GM21528 (cell line): ENCODE measurements at regions not wholly inside any gene's neighbourhood (a gene's known extent, or its start where the extent isn't known, plus 50 kb on each side); places are given as distances from the start of the nearest gene placed in this dataset.
"Not testable (repeated sequence)": the region's sequence is repeated elsewhere in the genome, so short reads cannot be mapped to it uniquely, and the experiment has no call there.

Experiments used
- ATAC-seq: cut with Tn5 transposase; IDR thresholded peaks from one replicate; pipeline ENCODE4 v1.9.1; 2021; ENCODE audit warnings: mild to moderate bottlenecking, moderate library complexity; ENCODE audit not compliant: unreplicated experiment, low FRiP score

DNA sequence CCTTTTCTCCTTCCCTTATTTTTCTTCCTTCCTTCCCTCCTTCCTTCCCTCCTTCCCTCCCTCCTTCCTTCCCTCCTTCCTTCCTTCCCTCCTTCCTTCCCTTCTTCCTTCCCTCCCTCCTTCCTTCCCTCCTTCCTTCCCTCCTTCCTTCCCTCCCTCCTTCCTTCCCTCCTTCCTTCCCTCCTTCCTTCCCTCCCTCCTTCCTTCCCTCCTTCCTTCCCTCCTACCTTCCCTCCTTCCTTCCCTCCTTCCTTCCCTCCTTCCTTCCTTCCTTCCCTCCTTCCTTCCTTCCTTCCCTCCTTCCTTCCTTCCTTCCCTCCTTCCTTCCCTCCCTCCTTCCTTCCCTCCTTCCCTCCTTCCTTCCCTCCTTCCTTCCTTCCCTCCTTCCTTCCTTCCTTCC, 459.6 kb downstream of the CDH11 start:
- not testable (repeated sequence) for ATAC-seq

DNA sequence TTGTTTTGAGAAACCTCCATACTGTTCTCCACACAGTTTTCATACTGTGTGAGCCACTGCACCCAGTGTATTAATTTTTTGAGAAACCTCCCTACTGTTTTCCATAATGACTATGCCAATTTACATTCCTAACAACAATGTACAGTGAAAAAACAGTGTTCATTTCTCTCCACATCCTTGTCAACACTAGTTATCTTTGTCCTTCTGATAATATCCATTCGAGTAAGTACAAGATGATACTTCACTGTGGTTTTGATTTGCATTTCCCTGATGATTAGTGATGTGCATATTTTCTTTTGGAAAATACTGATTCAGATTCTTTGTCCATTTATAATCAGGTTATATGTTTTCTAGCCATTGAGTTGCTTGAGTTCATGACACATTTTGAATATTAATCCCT, 462.0 kb downstream of the CDH11 start:
- no peak for ATAC-seq

DNA sequence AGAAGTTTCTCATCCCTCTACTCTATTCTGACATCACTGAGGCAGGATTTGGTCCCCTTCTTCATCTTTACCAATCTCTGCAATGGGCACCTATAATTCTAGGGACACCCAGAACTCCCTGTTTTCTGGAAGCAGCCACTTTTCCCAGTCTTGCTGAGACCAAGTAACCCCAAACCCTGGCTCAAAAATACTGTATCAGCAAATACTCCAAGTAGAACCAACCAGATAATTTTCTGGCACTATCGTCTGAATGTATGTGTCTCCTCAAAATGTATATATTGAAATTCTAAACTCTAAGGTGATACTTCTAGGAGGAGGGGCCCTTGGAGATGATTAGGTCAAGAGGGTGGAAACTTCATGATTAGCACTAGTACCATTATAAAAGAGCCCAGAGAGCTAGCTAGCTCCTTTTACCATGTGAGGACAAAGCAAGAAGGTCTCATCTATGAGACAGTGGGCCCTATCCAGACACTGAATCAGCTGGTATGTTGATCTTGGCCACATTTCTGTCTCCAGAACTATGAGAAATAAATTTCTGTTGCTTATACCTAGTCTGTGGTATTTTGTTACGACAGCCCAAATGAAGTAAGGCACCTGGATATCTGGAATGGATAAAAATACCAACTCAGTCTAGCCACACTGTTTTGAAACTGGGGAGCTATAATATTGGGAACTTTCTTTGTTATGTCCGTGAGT, 464.4 kb downstream of the CDH11 start:
- no peak for ATAC-seq

DNA sequence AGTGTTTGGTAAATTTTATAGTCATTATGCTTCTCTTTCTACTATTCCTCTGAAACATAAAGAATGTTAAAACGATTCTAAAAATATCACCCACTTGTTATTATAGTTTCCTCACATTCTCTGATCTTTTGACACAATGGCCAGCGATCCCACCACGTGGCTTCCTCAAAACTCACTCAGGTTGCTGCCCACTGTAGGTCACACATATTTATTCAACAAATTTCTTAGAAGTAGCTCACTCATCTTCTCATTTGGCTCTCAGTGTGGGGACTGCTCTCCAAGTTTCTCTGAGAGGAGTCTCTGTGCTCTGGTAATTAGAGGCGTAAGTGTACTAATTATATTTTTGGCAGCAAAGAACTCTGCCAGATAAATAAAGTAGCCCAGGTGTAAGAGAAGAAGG, 465.4 kb downstream of the CDH11 start:
- no peak for ATAC-seq

DNA sequence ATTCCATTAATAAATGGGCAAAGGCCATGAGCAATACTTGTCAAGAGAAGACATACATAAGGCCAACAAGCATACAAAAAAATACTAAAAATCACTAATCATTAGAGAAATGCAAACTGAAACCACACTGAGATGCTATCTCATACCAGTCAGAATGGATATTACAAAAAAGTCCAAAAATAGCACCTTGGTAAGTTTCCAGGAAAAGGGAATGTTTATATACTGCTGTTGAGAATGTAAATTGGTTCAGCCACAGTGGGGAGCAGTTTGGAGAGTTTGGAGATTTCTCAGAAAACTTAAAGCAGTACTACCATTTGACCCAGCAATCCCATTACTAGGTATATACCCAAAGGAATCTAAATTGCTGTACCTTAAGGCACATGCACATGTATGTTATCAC, 467.7 kb downstream of the CDH11 start:
- ATAC-seq: no peak

DNA sequence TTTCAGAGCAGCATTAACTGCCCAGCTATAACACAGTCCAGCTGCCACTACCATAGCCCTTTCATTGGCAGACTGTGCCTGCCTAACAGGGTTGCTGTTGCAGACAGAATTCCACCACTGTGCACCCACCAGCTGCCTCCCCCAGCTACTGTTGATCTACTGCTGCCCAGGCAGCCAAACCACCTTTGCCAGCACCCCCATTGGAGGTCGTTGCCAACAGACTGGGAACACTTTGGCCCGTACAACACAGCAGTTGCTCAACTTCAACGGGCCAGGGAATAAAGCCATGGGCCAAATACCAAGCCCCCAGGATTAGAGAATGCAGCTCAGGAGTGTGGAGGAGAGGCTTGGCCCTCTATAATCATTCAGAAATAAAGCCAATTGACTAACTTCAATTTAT, 473.6 kb downstream of the CDH11 start:
- ATAC-seq: no peak

DNA sequence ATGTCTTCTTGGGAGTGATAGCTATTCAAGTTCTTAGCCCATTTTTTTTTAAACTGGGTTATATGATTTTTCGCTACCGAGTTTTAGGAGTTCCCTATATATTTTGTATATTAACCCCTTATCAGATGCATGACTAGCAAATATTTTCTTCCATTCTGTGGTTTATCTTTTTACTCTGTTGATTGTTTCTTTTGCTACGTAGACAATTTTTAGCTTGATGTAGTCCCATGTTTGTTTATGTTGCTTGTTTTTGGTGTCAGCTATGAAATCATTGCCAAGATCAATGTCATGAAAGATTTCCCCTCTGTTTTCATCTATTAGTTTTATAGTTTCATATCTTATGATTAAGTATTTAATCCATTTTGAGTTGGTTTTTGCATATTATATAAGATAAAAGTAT, 480.5 kb downstream of the CDH11 start:
- ATAC-seq: no peak

DNA sequence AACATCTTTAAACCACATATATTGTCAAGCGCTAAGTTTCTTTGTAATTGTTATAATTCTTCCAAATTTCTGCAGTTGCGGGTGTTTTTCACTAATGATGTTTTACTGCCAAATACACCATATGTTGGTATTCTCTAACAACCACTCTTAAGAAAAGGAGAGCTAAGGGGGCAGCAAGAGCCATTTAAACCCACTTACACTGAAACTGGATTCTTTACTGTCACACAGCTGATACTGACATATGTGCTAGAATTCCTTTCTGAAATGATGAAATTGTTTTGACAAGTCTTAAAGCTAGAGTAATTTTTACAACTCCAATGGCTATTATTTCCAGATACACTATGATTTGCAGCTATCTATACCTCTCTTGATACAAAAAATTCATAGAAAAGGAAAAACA, 483.1 kb downstream of the CDH11 start:
- no peak for ATAC-seq

DNA sequence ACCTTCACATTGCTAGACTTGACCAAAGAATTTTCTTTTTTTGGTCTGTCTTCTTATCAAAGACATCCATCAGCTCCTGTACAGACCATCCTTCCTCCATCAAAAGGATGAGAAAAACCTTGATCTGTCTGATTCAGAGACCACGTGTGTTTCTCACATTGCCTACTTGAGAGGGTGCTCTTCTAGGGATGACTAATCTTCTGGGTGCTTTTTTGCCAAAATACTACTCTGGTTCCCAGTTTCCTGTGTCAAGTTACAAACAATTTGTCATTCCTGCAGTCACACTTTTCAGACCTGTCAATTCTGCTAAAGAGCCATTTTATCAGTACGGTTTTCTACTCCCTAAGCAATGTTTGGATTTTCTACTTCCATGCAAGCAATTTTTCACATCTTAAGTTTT, 492.2 kb downstream of the CDH11 start:
- no peak for ATAC-seq

DNA sequence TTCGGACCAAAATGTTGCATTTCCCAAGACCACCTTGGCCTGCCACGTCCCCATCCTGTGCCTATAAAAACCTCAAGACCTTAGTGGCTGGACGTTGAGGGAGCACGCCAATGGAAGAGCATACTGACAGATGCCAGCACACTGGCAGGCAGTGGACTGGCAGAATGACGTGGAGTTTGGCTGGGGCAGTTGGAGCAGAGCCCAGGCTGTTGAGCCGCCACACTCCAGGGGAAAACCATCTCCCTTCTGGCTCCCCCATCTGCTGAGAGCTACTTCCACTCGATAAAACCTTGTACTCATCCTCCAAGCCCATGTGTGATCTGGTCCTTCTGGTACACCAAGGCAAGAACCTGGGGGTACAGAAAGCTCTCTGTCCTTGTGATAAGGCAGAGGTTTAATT, 494.1 kb downstream of the CDH11 start:
- no peak for ATAC-seq

DNA sequence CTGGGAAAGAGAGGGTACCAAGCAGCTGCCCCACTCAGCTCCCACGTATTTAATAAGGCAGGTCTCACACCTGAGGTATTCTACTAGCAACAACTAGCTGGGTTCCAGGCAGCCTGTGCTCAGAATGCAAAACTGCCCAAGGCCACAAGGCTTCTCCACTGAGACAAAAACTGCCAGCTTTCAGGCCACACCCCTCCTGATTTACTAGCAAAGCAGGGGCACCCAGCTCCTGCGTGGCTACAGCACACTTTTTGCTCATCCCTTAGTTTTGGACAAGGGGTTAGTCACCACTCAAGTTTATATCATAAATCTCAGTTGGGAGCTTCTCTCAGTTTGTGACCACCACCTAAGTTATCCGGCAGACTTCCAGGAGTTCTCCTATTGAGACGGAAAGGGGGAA, 494.6 kb downstream of the CDH11 start:
- no peak for ATAC-seq

DNA sequence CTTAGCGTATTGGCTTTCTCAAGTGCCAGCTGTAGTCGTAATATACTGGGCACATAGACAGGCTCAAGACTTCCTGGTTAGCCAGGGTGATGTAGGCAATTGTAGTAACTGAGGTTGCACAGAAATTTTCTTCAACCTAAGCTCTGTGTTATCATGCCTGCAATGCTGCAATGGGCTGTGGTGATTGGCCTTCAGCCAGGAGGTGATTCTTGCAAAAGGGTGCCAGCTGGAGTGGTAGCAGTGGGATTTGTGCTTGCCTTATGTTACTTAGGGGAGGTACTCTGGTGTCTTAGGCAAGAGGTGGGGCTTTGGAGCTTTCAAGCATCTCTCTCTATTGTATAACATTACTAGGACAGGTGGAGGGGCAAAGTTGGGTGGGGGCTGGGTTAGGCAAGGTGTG, 495.1 kb downstream of the CDH11 start:
- no peak for ATAC-seq

DNA sequence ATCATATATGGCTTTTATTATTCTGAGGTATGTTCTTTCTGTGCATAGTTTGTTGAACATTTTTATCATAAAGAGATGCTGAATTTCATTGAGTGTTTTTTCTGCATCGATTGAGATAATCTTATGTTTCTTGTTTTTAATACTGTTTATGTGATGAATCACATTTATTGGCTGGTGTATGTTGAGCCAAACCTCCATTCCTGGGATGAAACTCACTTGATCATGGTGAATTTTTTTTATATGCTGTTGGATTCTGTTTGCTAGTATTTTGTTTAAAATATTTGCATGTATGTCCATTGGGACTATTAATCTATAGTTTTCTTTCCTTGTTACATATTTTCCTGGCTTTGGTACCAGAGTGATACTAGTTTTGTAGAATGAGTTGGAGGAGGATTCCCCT, 500.2 kb downstream of the CDH11 start:
- no peak for ATAC-seq

DNA sequence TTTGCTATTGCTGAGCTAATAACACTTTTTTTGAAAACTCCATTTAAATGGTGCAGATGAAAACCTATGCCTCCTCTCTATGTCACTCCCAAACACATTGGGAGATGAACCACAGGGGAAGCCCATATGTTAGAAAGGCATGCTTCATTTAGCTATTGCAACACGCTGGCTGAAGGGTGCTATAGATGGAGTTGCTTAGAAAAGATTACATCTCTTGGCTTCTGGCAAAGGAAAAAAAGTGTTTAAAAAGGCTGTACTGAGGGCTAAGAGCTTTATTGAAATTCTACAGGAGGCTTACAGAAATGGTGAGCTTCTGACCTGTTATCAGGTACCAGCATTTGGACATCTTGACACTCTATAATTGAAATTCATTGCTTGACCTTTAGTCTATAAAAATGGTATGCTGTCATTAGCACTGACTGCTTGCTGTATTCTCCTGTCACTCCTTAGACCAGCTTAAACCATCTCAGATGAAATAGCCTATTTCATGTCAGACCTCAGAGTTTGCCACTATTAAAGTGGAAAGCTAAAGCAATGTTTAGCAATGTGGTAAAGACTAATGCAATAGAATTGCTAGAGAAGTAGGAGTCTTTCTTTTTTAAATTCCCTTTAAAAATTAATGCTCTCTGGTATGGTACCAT, 503.9 kb downstream of the CDH11 start:
- ATAC-seq: no peak

DNA sequence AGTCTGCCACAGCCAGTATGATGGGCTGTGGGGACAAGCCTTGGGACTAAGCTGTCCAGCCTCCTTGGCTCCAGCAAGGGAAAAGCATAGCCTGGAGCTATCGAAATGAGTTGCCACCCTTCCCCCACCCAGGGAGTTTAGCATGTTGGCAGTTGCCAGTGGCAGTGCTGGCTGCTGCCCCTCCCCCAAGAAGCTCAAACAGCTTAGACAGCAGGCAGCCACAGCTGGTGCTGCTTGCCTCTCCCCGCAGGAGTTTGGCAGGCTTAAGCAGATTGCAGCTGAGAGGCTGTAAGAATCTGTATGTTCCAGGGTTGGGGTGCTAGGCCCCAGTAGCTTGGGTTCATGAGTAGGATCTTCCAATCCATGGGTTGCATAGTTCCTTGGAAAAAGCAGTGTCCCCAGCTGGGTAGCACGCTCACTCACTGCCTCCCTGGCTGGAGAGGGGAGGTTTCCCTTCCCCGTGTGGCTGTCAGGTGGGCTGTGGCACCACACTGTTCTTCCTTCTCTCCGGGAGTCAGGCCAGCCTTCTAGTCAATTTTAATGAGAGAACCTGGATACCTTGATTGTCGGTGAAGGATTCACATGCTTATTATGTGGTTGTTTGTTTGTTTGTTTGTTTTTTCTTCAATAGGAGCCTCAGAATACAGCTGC, 506.1 kb downstream of the CDH11 start:
- no peak for ATAC-seq

DNA sequence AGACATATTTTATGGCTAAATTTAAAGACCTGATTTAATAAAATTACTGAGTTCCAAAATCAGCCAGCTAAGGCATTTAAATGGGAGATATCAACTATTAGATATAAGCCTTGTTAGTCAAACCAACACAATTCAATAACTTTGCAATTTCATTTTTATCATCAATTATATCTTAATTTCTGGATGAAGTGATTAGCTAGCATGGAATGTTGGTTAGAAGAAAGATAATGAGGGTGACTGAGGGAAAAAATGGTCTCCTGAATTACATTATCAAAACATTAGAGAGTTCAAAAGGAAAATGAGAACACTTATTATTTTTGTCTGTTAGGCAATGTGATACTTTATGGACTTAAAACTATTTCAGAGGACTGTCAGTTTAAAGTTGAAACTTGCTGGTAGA, 525.7 kb downstream of the CDH11 start:
- ATAC-seq: no peak

DNA sequence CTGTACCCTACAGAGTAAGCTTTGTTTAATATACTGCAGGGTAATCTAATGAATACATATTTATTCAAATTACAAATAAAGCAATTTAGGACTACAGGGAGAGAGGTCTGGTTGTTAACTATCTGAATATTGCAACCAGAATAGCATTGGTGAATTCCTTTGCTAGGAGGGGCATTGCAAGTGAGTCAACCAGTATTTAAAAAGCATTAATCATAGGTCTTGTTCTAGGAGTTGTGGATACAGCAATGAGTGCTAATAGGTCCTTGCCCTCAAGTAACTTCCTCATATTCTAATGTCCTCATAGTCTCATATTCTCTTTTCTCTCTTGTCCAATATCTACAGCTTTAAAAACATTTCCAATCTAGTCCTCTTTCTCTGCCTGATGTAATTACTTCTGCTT, 531.4 kb downstream of the CDH11 start:
- no peak for ATAC-seq

DNA sequence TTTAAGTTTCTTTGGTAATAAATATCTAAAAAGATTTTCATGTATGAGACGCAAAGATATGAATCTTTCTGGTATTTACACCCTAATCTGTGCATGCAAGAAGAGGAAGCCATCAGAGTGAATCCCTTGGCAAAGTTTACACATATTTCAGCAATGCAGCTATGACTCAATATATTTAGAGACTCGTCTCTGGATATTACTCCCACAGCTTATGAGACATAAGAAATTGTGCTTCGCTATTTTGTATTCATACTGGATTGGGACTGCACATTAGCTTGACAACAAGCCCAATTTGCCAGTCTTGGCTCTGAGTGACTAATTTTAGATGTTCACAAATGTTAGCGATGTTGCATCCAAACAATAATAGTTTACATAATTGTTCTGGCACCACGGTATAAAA, 532.0 kb downstream of the CDH11 start:
- no peak for ATAC-seq

DNA sequence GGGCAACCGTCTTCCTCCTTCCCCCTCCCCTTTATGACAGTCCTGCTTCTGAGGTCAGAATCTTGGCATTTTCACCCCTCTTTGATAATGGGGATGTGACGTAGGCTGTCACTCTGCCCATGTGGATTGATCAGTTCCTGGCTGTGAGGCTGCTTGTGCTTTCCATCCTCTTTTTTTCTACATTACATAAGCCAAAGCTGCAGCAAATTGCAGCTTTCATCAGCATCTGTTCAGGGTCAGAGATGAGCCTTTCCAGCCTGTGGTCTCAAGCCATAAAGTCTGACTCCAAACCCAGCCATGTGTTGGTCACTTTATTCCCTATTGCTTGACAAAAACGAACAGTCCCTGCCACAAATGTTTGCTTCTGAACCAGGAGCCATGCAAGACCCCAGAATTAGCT, 535.1 kb downstream of the CDH11 start:
- ATAC-seq: no peak

DNA sequence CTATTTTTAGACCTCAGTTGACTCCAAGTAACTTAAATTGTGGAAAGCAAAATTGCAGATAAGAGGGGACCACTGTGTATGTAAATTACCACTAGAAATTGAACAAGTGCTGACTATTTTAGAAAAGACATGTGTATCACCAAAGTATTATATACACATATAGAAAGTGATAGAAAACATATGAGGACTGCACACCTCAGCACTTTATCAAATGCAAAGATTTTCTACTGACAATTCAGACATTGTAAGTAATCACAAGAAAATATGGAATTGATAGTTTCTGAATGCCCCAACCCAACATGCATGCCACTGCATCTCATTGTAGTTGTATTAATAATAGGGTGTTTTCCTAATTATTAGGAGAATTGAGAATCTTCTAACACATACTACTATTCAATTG, 536.5 kb downstream of the CDH11 start:
- no peak for ATAC-seq

DNA sequence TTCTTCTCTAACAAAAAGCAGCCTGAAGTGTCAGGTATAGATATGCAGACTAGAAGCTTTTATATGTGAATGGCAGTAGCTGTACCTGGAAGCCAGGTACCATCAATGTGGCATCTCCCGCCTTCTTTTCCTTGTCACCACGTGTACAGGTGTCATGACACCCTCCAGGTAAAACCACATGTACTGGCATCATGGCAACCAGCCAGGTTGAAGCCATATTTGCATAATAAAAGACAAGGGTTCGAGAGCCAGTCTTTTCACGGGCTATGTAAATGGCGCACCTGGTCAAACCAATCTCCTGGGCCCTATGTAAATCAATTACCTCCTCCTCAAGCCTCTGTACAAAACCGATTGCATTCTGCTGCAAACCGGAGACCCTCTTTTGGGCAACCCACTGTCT, 541.3 kb downstream of the CDH11 start:
- ATAC-seq: no peak

DNA sequence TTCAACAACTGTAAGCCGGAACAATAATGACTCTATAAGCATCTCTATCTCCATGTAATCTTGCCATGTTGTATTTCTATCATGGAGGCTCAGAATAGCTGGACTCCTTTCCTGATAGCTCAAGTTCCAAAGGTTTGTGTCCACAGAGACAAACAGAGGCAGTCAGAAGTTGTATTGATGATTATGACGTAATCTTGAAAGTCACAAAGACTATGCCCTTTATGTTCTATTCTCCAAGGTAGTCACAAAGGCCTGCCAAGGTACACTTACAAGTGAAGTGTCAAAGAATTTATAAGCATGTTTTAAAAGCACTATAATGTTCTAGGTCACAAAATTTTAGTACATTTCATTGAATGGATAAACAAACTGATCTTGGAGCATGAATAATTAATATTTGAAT, 542.2 kb downstream of the CDH11 start:
- ATAC-seq: no peak
